Vagina (tissue), 2 donors: ENCODE measurements at regions not wholly inside any gene's neighbourhood (a gene's known extent, or its start where the extent isn't known, plus 50 kb on each side); places are given as distances from the start of the nearest gene placed in this dataset.

Source experiments
- CTCF ChIP-seq, 3 experiments: fragments of 450-650 bp in 2 of 3; fragments of 200-600 bp in 1 of 3; sonication (generic) in 1 of 3; IDR thresholded peaks; one replicate each; pipeline ENCODE4 v1.5.1; 2017 to 2019; ENCODE audit warnings: antibody characterized with exemption in 3 of 3, mild to moderate bottlenecking in 2 of 3, moderate library complexity in 2 of 3
- POLR2A ChIP-seq, 2 donors: fragments of 450-650 bp; IDR thresholded peaks; one replicate each; pipeline ENCODE4 v1.6.1; 2017; ENCODE audit warnings: antibody characterized with exemption in 2 of 2, mild to moderate bottlenecking in 2 of 2, moderate library complexity in 2 of 2

DNA sequence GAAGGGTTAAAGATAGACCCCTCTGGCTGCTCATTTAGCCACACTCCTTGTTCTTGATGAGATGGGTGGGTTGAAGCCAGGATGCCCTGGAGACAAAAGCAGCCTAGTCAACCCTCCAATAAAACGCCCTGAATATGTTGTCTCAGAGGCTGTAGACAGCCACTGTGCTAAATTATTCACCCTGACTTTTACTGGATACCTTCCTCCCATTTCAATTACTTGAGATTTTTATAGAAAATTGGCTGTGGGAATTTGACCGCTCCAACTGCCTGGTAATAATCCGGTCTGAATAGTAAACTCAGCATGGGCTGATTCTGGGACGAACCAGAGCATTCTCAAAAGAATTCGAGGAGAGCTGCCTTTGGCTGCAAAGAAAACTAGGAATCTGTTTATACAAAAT is 104.2 kb downstream of the SNX18 start:
- no peak for TF ChIP-seq CTCF (IDR thresholded peaks at IDR 0.05)
- TF ChIP-seq POLR2A (IDR thresholded peaks at IDR 0.05): no peak
